ENCODE measurements at regions not wholly inside any gene's neighbourhood (a gene's known extent, or its start where the extent isn't known, plus 50 kb on each side); places are given as distances from the start of the nearest gene placed in this dataset.

GRCh38 chr15:92541291-92542200 is 114.0 kb downstream of the FAM174B start:
- no peak overlapping the region for H3K9ac ChIP-seq (ENCODE audit: low read depth, low read length)
- H2AK9ac ChIP-seq (replicated peaks; ENCODE audit: low read depth, low read length, poor library complexity): no peak overlapping the region

More at GRCh38 chr15:92541291-92542200, 114.0 kb downstream of the FAM174B start:
- in situ Hi-C loops (cut with MboI; ENCODE audit: low sequenced_read_pairs) (no loop called here), intact Hi-C loops (cut with micrococcal nuclease) (no loop called here), dilution Hi-C loops (cut with HindIII; ENCODE audit: low sequenced_read_pairs, unreplicated experiment) (no loop called here)
- Histone ChIP-seq H3K18ac (ENCODE audit: low read depth, low read length) (no peak overlapping the region), H3K27ac (ENCODE audit: insufficient read depth, low read length) (no peak overlapping the region), H2BK5ac (ENCODE audit: low read depth, low read length, poor library complexity, severe bottlenecking) (no peak overlapping the region), H4K91ac (ENCODE audit: insufficient read depth, low read depth, low read length) (no peak overlapping the region), H3K79me1 (ENCODE audit: low read depth in 1 of 2, low read length in 2 of 2) (no peaks in the 10 kb centered on the region), H2BK15ac (ENCODE audit: low read depth, low read length) (no peak overlapping the region), H4K20me1 (ENCODE audit: insufficient read depth, low read length) (no peaks in the 10 kb centered on the region), H3K23ac (ENCODE audit: low read depth, low read length) (no peak overlapping the region), H3K14ac (replicated peaks; ENCODE audit: low read depth, low read length) (no peak overlapping the region), H2AK5ac (ENCODE audit: low read depth, low read length) (no peak overlapping the region), H3K4me2 (ENCODE audit: low read depth, low read length) (no peak overlapping the region), H2AFZ (replicated peaks; ENCODE audit: low read length, poor library complexity) (no peak overlapping the region), H2BK20ac (ENCODE audit: low read depth, low read length) (no peak overlapping the region), H4K5ac (ENCODE audit: low read depth, low read length) (no peak overlapping the region), H3K27me3 (ENCODE audit: control insufficient read depth, insufficient read depth, low read length) (no peaks in the 10 kb centered on the region), H3K36me3 (ENCODE audit: control insufficient read depth, insufficient read depth, low read length) (no peaks in the 10 kb centered on the region), H3K56ac (ENCODE audit: extremely low read depth, insufficient read depth, low read length) (no peak overlapping the region), H3K4ac (ENCODE audit: low read depth, low read length) (no peak overlapping the region), H3K9me3 (ENCODE audit: control insufficient read depth, insufficient read depth, low read length) (no peaks in the 10 kb centered on the region), H4K8ac (ENCODE audit: low read depth in 2 of 2, low read length in 2 of 2) (no peak overlapping the region), H2BK120ac (ENCODE audit: low read depth, low read length) (no peak overlapping the region), H3K9me1 (ENCODE audit: insufficient read depth, low read length) (no peaks in the 10 kb centered on the region), H3K4me1 (ENCODE audit: control insufficient read depth, insufficient read depth, low read length) (no peaks in the 10 kb centered on the region), H3K4me3 (ENCODE audit: insufficient read depth, low read depth, low read length) (no peak overlapping the region)
- ChIA-PET POLR2A (ENCODE audit: unreplicated experiment) (no interaction called here), CTCF (no interaction called here)
- no TSS peak for BruUV-seq (replicated peaks)
- WGBS, 2 experiments (ENCODE audit: extremely low coverage in 2 of 2, insufficient read length in 1 of 2): 0% methylated on average over 4 of the region's 7 CpGs; no CpG with 5 or more reads in 1 of the 2 experiments
- DNase-seq: no peak
- TF ChIP-seq FOS (IDR thresholded peaks at IDR 0.05; ENCODE audit: low read depth, low read length) (no peak), MAFK (IDR thresholded peaks at IDR 0.05; ENCODE audit: low read depth, low read length) (no peak), SMC3 (IDR thresholded peaks at IDR 0.05; ENCODE audit: low read depth, low read length) (no peak), RCOR1 (IDR thresholded peaks at IDR 0.05; ENCODE audit: insufficient replicate concordance, low read length) (no peak), MAZ (IDR thresholded peaks at IDR 0.05; ENCODE audit: borderline replicate concordance, low read depth, low read length) (no peak), RFX5 (IDR thresholded peaks at IDR 0.05; ENCODE audit: low read depth, low read length) (no peak), CEBPB (IDR thresholded peaks at IDR 0.05; ENCODE audit: low read depth, low read length) (no peak), BHLHE40 (IDR thresholded peaks at IDR 0.05; ENCODE audit: low read depth, low read length) (no peak), CHD1 (IDR thresholded peaks at IDR 0.05; ENCODE audit: low read depth, low read length) (no peak), MXI1 (IDR thresholded peaks at IDR 0.05; ENCODE audit: borderline replicate concordance, low read depth, low read length) (no peak), POLR2A (IDR thresholded peaks at IDR 0.05; ENCODE audit: low read depth, low read length) (no peak), RAD21 (IDR thresholded peaks at IDR 0.05; ENCODE audit: low read length) (no peak)
- TF ChIP-seq, protein P1, sequence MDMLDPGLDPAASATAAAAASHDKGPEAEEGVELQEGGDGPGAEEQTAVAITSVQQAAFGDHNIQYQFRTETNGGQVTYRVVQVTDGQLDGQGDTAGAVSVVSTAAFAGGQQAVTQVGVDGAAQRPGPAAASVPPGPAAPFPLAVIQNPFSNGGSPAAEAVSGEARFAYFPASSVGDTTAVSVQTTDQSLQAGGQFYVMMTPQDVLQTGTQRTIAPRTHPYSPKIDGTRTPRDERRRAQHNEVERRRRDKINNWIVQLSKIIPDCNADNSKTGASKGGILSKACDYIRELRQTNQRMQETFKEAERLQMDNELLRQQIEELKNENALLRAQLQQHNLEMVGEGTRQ (IDR thresholded peaks at IDR 0.05; ENCODE audit: low read depth, low read length): no peak
- TF ChIP-seq, protein P2, sequence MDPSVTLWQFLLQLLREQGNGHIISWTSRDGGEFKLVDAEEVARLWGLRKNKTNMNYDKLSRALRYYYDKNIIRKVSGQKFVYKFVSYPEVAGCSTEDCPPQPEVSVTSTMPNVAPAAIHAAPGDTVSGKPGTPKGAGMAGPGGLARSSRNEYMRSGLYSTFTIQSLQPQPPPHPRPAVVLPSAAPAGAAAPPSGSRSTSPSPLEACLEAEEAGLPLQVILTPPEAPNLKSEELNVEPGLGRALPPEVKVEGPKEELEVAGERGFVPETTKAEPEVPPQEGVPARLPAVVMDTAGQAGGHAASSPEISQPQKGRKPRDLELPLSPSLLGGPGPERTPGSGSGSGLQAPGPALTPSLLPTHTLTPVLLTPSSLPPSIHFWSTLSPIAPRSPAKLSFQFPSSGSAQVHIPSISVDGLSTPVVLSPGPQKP (IDR thresholded peaks at IDR 0.05; ENCODE audit: borderline replicate concordance, low read depth, low read length): no peak
- no peak for ATAC-seq (ENCODE audit: low read depth)

Measured in IMR-90 (cell line).